ENCODE measurements at regions not wholly inside any gene's neighbourhood (a gene's known extent, or its start where the extent isn't known, plus 50 kb on each side); places are given as distances from the start of the nearest gene placed in this dataset.

GRCh38 chr12:93056971-93057535 lies 128.0 kb upstream of the EEA1 start:
- no peak for TF ChIP-seq CTCF (IDR thresholded peaks at IDR 0.05)
- TF ChIP-seq POLR2A (IDR thresholded peaks at IDR 0.05), result no peak

Measured in ovary (tissue), 3 donors.